GM18909 (cell line): ENCODE measurements at regions not wholly inside any gene's neighbourhood (a gene's known extent, or its start where the extent isn't known, plus 50 kb on each side); places are given as distances from the start of the nearest gene placed in this dataset.

Source experiments
- ATAC-seq: cut with Tn5 transposase; IDR thresholded peaks from one replicate; pipeline ENCODE4 v1.9.1; 2021; ENCODE audit warnings: mild to moderate bottlenecking; ENCODE audit not compliant: unreplicated experiment, poor library complexity

- ATAC-seq, result no peak
Observed at GRCh38 chr9:25613709-25614108, 64.5 kb downstream of the TUSC1 start.

- ATAC-seq, result no peak
Observed at GRCh38 chr9:25603106-25603505, 75.1 kb downstream of the TUSC1 start.

- ATAC-seq, result no peak
Observed at GRCh38 chr9:25602400-25603044, 75.7 kb downstream of the TUSC1 start.

- no peak for ATAC-seq
Observed at GRCh38 chr9:25600501-25600900, 77.7 kb downstream of the TUSC1 start.

- no peak for ATAC-seq
Observed at GRCh38 chr9:25584611-25585010, 93.6 kb downstream of the TUSC1 start.

GRCh38 chr9:25573281-25573680 lies 105.0 kb downstream of the TUSC1 start:
- ATAC-seq, result no peak

- no peak for ATAC-seq
Observed at GRCh38 chr9:25571491-25571890, 106.8 kb downstream of the TUSC1 start.

GRCh38 chr9:25570802-25571201 lies 107.4 kb downstream of the TUSC1 start:
- no peak for ATAC-seq

- ATAC-seq, result no peak
Observed at GRCh38 chr9:25562101-25562500, 116.1 kb downstream of the TUSC1 start.

GRCh38 chr9:25557645-25558300 lies 120.5 kb downstream of the TUSC1 start:
- ATAC-seq, result no peak

- ATAC-seq, result no peak
Observed at GRCh38 chr9:25556540-25556939, 121.7 kb downstream of the TUSC1 start.

- ATAC-seq, result no peak
Observed at GRCh38 chr9:25548847-25549246, 129.4 kb downstream of the TUSC1 start.

GRCh38 chr9:25543806-25544205 lies 134.4 kb downstream of the TUSC1 start:
- ATAC-seq, result no peak

- ATAC-seq, result no peak
Observed at GRCh38 chr9:25542319-25542718, 135.9 kb downstream of the TUSC1 start.

GRCh38 chr9:25537808-25538207 lies 140.4 kb downstream of the TUSC1 start:
- ATAC-seq, result no peak

- no peak for ATAC-seq
Observed at GRCh38 chr9:25519286-25519685, 159.0 kb downstream of the TUSC1 start.

GRCh38 chr9:25517701-25518100 lies 160.5 kb downstream of the TUSC1 start:
- ATAC-seq, result no peak

- no peak for ATAC-seq
Observed at GRCh38 chr9:25513509-25514033, 164.7 kb downstream of the TUSC1 start.

GRCh38 chr9:25505644-25506043 lies 172.6 kb downstream of the TUSC1 start:
- ATAC-seq, result no peak

- no peak for ATAC-seq
Observed at GRCh38 chr9:25481372-25481771, 196.9 kb downstream of the TUSC1 start.

GRCh38 chr9:25480696-25481095 lies 197.5 kb downstream of the TUSC1 start:
- no peak for ATAC-seq

GRCh38 chr9:25472681-25473080 lies 205.6 kb downstream of the TUSC1 start:
- no peak for ATAC-seq
